Endothelial cell of umbilical vein (primary cell): ENCODE measurements at regions not wholly inside any gene's neighbourhood (a gene's known extent, or its start where the extent isn't known, plus 50 kb on each side); places are given as distances from the start of the nearest gene placed in this dataset.

Experiments
- BruUV-seq: library from RNA; stranded (reverse); fragments of 400-500 nt; replicated peaks from 2 replicates; lab custom pipeline; 2021; lab: Mats Ljungman, UMichigan
- CTCF ChIA-PET: fragments of 300-600, 350-600 bp; sonication (Branson Sonifier 250); formaldehyde crosslinking; loops from one replicate; lab custom pipeline; 2021; ENCODE audit warnings: antibody characterized with exemption, inconsistent platforms; lab: Charles Lee
- POLR2A ChIA-PET: fragments of 300-600, 350-600 bp; sonication (Branson Sonifier 250); formaldehyde crosslinking; loops from one replicate; lab custom pipeline; 2021; ENCODE audit warnings: antibody characterized with exemption, inconsistent platforms; lab: Charles Lee
- DNase-seq: peaks from one replicate; pipeline ENCODE4 v3.0.0-alpha.2; 2011; ENCODE audit warnings: low read depth, low spot score
- FAIRE-seq: peaks from 2 replicates; lab custom pipeline; 2011; peaks lifted over from hg19 to GRCh38; lab: Jason Lieb, UNC
- H2AFZ ChIP-seq: 2 replicates; pipeline ENCODE4 v1.6.0; 2012; ENCODE audit warnings: low read depth, low read length, control low read depth, inconsistent platforms
- H3K27ac ChIP-seq: 2 replicates; pipeline ENCODE4 v1.5.1; 2011; ENCODE audit warnings: low read depth, mild to moderate bottlenecking, control low read depth, low read length, moderate library complexity; ENCODE audit not compliant: insufficient read depth
- H3K27me3 ChIP-seq, 2 experiments: 2 replicates each; pipeline versions ENCODE4 v1.6.0 to v1.6.1; 2011; ENCODE audit warnings: low read length in 2 of 2, mixed read lengths in 1 of 2; ENCODE audit not compliant: control insufficient read depth in 2 of 2, insufficient read depth in 2 of 2
- H3K36me3 ChIP-seq, 2 experiments: 2 replicates in 1 of 2; 3 replicates in 1 of 2; pipeline ENCODE4 v1.5.1; 2011; ENCODE audit warnings: low read length in 2 of 2, mild to moderate bottlenecking in 1 of 2, moderate library complexity in 1 of 2; ENCODE audit not compliant: control insufficient read depth in 2 of 2, insufficient read depth in 2 of 2; ENCODE audit errors: extremely low read depth in 1 of 2
- H3K4me1 ChIP-seq: 3 replicates; pipeline ENCODE4 v1.5.1; 2011; ENCODE audit warnings: mild to moderate bottlenecking, low read length; ENCODE audit not compliant: control insufficient read depth, insufficient read depth; ENCODE audit errors: extremely low read depth
- H3K4me2 ChIP-seq: 2 replicates; pipeline ENCODE4 v1.6.1; 2011; ENCODE audit warnings: low read length, control low read depth, mixed read lengths; ENCODE audit not compliant: insufficient read depth
- H3K4me3 ChIP-seq, 3 experiments: fragments of 200-600 bp in 1 of 3; sonication (generic), shearing (Covaris generic) in 1 of 3; replicated peaks in 1 of 3; 2 replicates each; pipeline ENCODE4 v1.5.1; 2011 to 2016; ENCODE audit warnings: control low read depth in 3 of 3, low read length in 3 of 3, mild to moderate bottlenecking in 2 of 3, inconsistent platforms in 1 of 3, low read depth in 1 of 3, moderate library complexity in 1 of 3; ENCODE audit not compliant: insufficient read depth in 1 of 3
- H3K79me2 ChIP-seq: 2 replicates; pipeline ENCODE4 v1.6.0; 2012; ENCODE audit warnings: low read length, inconsistent platforms; ENCODE audit not compliant: control insufficient read depth, insufficient read depth
- H3K9ac ChIP-seq: replicated peaks from 2 replicates; pipeline ENCODE3; 2011; ENCODE audit warnings: low read length, control low read depth; ENCODE audit not compliant: insufficient read depth; ENCODE audit errors: extremely low read depth
- H3K9me1 ChIP-seq: replicated peaks from 3 replicates; pipeline ENCODE4 v1.6.0; 2011; ENCODE audit warnings: mild to moderate bottlenecking, low read length; ENCODE audit not compliant: control insufficient read depth, insufficient read depth; ENCODE audit errors: extremely low read depth
- H3K9me3 ChIP-seq: replicated peaks from 2 replicates; pipeline ENCODE4 v1.5.1; 2012; ENCODE audit warnings: low read length, inconsistent platforms; ENCODE audit not compliant: control insufficient read depth, insufficient read depth
- H4K20me1 ChIP-seq: replicated peaks from 2 replicates; pipeline ENCODE3; 2011; ENCODE audit warnings: mild to moderate bottlenecking, low read length; ENCODE audit not compliant: control insufficient read depth, insufficient read depth; ENCODE audit errors: extremely low read depth
- CTCF ChIP-seq, 2 donors: IDR thresholded peaks; 1 replicate in 1 of 2; 2 replicates in 1 of 2; pipeline ENCODE4 v1.5.1; 2011; ENCODE audit warnings: low read length in 2 of 2, mild to moderate bottlenecking in 2 of 2, moderate library complexity in 2 of 2, control low read depth in 1 of 2, inconsistent platforms in 1 of 2, low read depth in 1 of 2; ENCODE audit not compliant: insufficient read depth in 1 of 2; ENCODE audit errors: extremely low read depth in 1 of 2
- EZH2 ChIP-seq: IDR thresholded peaks from 2 replicates; pipeline ENCODE4 v1.6.1; 2012; ENCODE audit warnings: borderline replicate concordance, low read depth, mild to moderate bottlenecking, moderate library complexity, low read length, inconsistent platforms; ENCODE audit not compliant: severe bottlenecking
- FOS ChIP-seq: IDR thresholded peaks from 2 replicates; pipeline ENCODE4 v1.6.1; 2011; ENCODE audit warnings: mild to moderate bottlenecking, low read length, moderate library complexity, borderline replicate concordance; ENCODE audit not compliant: insufficient read depth
- GATA2 ChIP-seq: IDR thresholded peaks from 2 replicates; pipeline ENCODE4 v1.7.0; 2011; ENCODE audit warnings: low read depth, mild to moderate bottlenecking, moderate library complexity, mixed read lengths, low read length; ENCODE audit not compliant: insufficient read length, insufficient read depth
- JUN ChIP-seq: IDR thresholded peaks from 2 replicates; pipeline ENCODE4 v1.6.1; 2011; ENCODE audit warnings: borderline replicate concordance, low read depth; ENCODE audit not compliant: insufficient read length, insufficient read depth
- MAX ChIP-seq: IDR thresholded peaks from 2 replicates; pipeline ENCODE4 v1.6.1; 2011; ENCODE audit not compliant: insufficient read depth, insufficient read length
- MYC ChIP-seq: IDR thresholded peaks from one replicate; pipeline ENCODE4 v1.6.1; 2011; ENCODE audit warnings: mild to moderate bottlenecking, low read depth, low read length
- POLR2A ChIP-seq: IDR thresholded peaks from 2 replicates; pipeline ENCODE4 v1.6.1; 2012; ENCODE audit warnings: low read depth, mild to moderate bottlenecking, control low read depth, low read length
- POLR2AphosphoS5 ChIP-seq: IDR thresholded peaks from 2 replicates; pipeline ENCODE4 v1.6.1; 2012; ENCODE audit warnings: low read depth, mild to moderate bottlenecking, control low read depth, low read length, moderate library complexity; ENCODE audit not compliant: insufficient read depth
- dilution Hi-C: fragments of 300-500 bp; cut with MboI; formaldehyde crosslinking; loops from one replicate; pipeline ENCODE4 v1.15.0; 2019; ENCODE audit warnings: low sequenced_read_pairs; ENCODE audit not compliant: extremely low pct_ligation_motif_present
- intact Hi-C: fragments of 100-400 bp; cut with micrococcal nuclease; formaldehyde crosslinking; loops from one replicate; pipeline ENCODE4 v1.10.0; 2022

GRCh38 chr1:218996362-218996761 is 177.3 kb upstream of the LYPLAL1 start:
- no peak overlapping the region for H3K4me3 ChIP-seq
- intact Hi-C loops = loop anchor here (5.0 to 10.0 kb wide), 3 partner anchors 229 to 664 kb away; no protein-coding TSS in a partner anchor

GRCh38 chr1:219000005-219000404 is 173.7 kb upstream of the LYPLAL1 start:
- Histone ChIP-seq H2AFZ (no peak overlapping the region), H3K9ac (no peak overlapping the region), H4K20me1 (no peaks in the 10 kb centered on the region), H3K4me2 (no peak overlapping the region), H3K79me2 (no peaks in the 10 kb centered on the region), H3K27me3 (no peaks in the 10 kb centered on the region), H3K4me3 (no peak overlapping the region), H3K27ac (no peak overlapping the region), H3K4me1 (no peaks in the 10 kb centered on the region), H3K36me3 (no peaks in the 10 kb centered on the region), H3K9me1 (no peaks in the 10 kb centered on the region), H3K9me3 (no peaks in the 10 kb centered on the region)
- FAIRE-seq = no peak
- dilution Hi-C loops (no loop called here), intact Hi-C loops (no loop called here)
- ChIA-PET CTCF (interaction anchor here (1.2 to 1.4 kb wide), 2 partner anchors 11 to 25 kb away, joined by 3 read pairs; no protein-coding TSS in a partner anchor), POLR2A (no interaction called here)
- no TSS peak for BruUV-seq
- no peak for DNase-seq
- TF ChIP-seq MYC (no peak), JUN (no peak), POLR2AphosphoS5 (no peak), MAX (no peak), GATA2 (no peak), FOS (no peak), CTCF (IDR thresholded peaks at IDR 0.05; ENCODE audit: extremely low read depth in 1 of 2, insufficient read depth in 1 of 2, low read depth in 1 of 2, low read length in 2 of 2) (no peak), POLR2A (no peak), EZH2 (no peak)

More at GRCh38 chr1:218996362-218996761, 177.3 kb upstream of the LYPLAL1 start:
- Histone ChIP-seq H3K9me1 (no peaks in the 10 kb centered on the region), H4K20me1 (no peaks in the 10 kb centered on the region), H3K27ac (no peak overlapping the region), H3K9ac (no peak overlapping the region), H3K4me2 (no peak overlapping the region), H3K36me3 (no peaks in the 10 kb centered on the region), H3K79me2 (no peaks in the 10 kb centered on the region), H3K9me3 (no peaks in the 10 kb centered on the region), H3K4me1 (no peaks in the 10 kb centered on the region), H2AFZ (no peak overlapping the region), H3K27me3 (no peaks in the 10 kb centered on the region)
- dilution Hi-C loops = no loop called here
- DNase-seq = peak; percentile 26
- no TSS peak for BruUV-seq
- ChIA-PET CTCF (interaction anchor here (0.6 to 2.0 kb wide), 24 partner anchors 9 to 697 kb away, joined by 3 to 9 read pairs (median 4); partner anchors contain the start of gene TGFB2), POLR2A (no interaction called here)
- TF ChIP-seq CTCF (IDR thresholded peaks at IDR 0.05; ENCODE audit: extremely low read depth in 1 of 2, insufficient read depth in 1 of 2, low read depth in 1 of 2, low read length in 2 of 2) (peak in 1 of 2 donors; percentile 23), POLR2A (no peak)
- FAIRE-seq = no peak
